ENCODE measurements at regions not wholly inside any gene's neighbourhood (a gene's known extent, or its start where the extent isn't known, plus 50 kb on each side); places are given as distances from the start of the nearest gene placed in this dataset.
A peak's percentile ranks its signal among the peaks of the same experiment; 100 is the strongest.
"Not testable (repeated sequence)": the region's sequence is repeated elsewhere in the genome, so short reads cannot be mapped to it uniquely, and the experiment has no call there.

DNA sequence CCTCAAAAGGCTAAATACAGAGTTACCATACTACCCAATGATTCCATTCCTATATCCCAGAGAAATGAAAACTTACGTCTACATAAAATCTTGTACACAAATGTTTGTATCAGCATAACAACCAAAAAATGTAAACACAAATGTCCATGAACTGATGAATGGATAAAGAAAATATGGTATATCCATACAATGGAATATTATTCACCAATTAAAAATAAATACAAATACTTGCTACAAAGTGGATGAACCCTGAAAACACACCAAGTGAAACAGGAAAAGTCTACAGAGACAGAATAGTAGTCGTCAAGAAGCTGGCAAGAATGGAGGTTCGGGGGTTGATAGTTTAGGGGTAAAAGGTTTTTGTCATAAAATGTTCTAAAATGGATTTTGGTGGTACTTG lies 54.0 kb upstream of the ANKRD28 start:
- intact Hi-C loops (cut with DNase I): no loop called here
- no peak for DNase-seq (ENCODE audit: low spot score)
- ATAC-seq: no peak

DNA sequence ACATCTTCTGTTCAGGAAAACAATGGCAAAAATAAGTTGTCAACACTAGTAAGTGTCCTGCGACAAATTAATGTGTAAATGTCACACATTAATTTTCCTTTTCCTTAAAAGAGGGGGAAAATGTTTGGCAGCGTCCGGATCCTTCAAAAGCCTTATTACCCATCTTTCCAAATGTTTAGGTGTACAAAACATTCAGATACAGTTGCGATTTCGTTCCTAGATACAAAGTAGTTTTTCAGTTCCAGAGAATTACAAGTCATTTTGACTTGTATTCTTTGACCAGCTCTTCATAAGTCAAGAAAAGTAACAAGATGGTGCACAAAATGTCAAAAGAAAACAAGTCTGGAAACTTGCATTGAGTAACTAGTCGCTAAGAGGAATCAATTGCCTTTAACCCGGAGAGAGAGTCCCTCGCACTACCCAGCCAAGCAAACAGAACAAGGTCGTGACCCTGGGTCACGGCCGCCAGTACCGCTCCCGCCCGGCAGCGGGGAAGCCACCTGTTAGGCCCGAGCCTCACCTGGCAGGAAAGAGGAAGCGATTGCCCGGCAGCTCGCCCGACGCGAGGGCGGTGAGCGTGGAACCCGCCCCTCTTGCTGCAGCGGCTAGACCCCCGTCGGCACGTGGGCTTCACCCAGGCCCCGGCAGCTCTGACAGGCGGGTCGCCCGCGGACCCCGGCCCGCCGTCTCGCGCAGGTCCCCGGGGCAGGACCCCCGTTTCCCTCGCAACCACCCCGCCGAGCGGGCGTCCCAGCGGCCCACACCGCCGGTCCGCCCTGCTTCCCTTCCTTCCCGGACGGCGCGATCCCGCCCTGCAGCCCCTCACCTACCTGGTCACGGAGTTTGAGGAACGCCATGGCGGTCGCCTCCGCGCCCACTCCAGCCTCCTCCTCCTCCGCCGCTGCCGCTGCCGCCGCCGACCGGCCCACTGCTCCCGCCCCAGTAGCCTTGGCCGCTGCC lies 61.0 kb upstream of the ANKRD28 start:
- DNase-seq (ENCODE audit: low spot score) (no peak), ATAC-seq (peak; percentile 8)
- intact Hi-C loops (cut with DNase I): no loop called here

DNA sequence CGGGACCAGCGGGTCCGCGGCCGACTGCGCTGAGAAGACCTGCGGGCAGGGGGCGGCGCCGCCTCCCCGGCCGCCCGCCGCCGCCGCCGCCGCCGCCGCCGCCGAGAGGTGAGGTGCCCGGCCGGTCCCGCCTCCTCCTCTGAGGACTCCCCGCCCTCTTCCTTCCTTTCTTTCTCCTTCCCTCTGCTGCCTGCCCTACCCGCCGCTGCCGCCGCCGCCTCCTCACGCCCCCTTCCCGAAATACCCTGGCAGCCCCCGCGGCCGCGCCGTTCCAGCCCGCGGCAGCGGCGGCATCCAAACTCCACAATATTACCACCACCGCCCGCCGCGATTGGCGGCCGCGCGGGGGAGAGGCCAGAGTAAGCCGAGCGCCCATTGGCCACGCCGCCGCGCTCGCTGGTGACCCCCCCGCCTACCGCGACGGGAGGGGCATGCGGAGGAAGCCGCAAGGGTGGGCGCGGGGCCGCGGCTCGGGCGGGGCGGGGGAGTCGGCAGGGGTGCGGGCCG lies 61.8 kb upstream of the ANKRD28 start:
- ATAC-seq (peak; percentile 93), DNase-seq (ENCODE audit: low spot score) (peak; percentile 85)
- intact Hi-C loops (cut with DNase I): no loop called here

DNA sequence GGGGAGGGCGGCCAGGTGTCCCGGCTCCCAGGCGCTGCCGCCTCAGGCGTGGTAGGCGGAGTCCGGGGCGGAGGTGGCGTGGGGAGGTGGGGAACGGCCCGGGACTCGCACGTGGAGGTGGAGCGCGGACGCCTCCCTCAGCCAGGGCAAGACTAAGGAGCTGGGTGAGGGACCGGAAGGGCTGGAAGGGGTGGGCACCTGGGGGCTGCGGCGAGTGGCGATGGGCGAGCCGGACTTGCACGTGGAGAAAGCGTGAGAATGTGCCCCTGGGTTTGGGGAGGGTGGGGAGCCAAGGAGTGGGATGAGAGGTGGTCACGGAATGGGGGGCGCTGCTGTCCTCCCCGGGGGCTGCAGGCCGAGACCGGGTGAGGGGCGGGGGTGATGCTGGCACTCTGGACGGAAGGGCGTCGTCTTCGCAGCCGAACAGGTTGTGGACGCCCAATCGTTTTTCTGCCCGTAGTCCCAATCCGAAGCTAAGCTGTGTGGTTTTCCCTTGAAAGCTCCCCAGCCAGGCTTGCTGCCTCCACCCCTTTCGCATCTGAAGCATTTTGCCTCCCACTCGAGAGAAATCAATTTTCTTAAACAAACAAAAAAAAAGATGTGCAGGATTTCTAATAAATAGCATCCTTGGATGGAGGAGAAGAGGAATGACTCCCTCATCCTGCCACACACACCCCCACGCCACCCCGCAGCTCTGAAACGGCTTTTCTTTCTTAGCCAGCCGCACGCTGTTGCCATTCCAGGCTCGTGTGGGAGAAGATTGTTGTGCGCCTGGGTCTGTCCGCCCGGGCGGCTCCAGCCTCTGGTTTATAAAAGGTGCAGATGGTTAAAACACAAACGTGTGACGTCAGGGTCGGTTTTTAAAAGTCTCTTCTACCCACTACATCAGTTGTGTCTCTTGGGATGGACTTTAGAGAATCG lies 62.5 kb upstream of the ANKRD28 start:
- intact Hi-C loops (cut with DNase I): no loop called here
- DNase-seq (ENCODE audit: low spot score): peak; percentile 63
- peak; percentile 72 for ATAC-seq

DNA sequence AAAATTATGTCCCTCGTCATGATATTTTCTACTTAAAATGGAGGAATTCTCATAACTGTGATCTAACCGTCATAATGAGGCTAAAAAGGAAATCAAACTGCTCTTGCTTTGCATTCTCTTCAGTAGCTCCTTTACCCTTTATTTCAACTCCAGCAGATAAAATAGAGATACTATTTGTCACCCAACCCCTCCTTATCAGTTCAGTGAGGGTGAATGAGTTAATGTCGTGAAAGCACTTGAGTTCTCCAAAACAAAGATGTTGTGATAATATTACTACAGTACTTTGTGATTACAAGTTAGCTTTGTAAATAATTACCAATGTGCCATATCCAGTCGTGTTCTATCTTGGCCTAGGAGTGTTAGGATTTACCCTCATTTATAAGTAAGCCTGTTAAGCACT lies 63.4 kb upstream of the ANKRD28 start:
- ATAC-seq (no peak), DNase-seq (ENCODE audit: low spot score) (no peak)
- intact Hi-C loops (cut with DNase I): no loop called here

DNA sequence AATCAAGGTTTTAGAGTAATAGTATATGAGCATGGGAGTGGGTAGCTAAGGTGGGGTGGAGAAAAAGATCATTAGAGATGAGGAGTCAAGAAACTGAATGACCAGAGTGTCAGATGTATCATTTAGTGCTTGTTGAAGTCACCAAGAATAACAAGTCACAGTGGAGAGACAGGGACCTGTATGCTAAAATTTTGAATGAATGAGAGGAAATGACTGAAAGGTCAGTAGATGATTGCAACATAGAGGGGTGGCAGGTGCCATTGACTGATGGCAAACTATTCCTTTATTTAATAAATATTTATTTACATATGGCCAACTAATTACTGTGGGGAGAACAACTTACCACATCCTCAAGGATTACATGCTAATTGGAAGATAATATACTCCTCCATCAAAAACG lies 75.0 kb upstream of the ANKRD28 start:
- intact Hi-C loops (cut with DNase I): no loop called here
- no peak for ATAC-seq
- DNase-seq (ENCODE audit: low spot score): no peak

DNA sequence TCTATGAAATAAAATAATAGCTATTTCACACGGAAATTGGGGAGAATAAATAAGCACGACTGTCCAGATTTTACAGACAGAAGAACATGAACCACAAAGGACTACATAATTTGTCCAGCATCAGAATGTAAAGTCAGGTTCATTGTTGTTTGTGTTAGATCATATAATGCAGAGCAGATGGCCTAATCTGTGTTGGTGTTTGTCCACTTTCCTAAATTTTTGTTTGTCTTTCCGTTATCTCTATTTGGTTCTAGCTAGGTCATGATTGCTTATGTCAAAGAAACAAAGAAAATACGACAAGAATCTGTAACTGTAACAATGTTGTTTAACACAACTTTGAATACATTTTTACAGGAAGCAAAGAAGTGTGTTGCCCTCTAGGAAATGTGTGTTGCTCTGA lies 75.6 kb upstream of the ANKRD28 start:
- DNase-seq (ENCODE audit: low spot score): no peak
- ATAC-seq: no peak
- intact Hi-C loops (cut with DNase I): no loop called here

DNA sequence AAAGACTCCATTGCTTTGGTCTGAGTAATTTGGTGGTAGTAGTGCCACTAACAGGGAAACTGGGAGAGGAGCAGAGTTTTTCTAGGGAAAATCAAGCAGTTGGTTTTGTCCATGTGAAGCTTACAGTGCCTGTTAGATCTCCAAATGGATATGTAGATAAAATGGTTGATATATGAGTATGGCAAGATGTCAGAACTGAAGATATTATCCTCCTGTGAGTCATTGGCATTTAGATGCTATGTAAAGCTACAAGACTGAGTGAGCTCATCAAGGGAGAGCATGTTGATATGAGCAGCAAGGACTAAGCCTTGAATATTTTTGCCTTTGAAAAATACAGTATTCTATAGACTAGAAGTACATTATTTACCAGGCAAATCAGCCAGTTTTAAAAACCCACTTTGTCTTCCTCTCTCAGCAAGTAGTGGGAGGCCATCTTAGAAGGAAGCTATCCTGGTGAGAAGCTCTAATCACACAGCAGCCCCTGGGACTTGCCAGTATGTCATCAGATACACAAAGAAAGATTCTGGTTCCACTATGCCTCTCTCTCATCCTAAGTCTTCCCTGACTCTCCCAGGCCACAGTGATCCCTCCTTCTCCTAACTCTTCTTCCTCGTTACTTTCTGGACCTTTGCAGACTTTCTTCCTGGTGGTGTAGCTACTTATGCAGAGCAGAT lies 77.4 kb upstream of the ANKRD28 start:
- no peak for ATAC-seq
- DNase-seq (ENCODE audit: low spot score): no peak
- intact Hi-C loops (cut with DNase I): no loop called here

DNA sequence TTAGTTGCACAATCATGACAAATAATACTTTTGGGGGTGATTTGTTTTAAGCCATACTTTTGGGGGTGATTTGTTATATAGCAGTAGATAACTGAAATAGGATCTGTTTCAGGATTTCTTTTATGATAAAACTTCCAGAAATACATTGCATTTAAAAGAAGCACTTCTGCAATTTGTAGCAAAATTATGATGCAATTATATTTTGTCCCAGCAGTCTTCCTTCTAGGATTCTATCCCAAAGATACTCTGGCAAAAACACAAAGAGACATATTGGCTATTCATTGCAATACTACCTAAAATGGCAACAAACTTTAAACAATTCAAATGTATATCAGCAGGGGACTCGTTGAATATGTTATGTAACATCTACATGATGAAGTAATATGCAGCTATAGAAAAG lies 78.9 kb upstream of the ANKRD28 start:
- intact Hi-C loops (cut with DNase I): no loop called here
- ATAC-seq (no peak), DNase-seq (ENCODE audit: low spot score) (no peak)

DNA sequence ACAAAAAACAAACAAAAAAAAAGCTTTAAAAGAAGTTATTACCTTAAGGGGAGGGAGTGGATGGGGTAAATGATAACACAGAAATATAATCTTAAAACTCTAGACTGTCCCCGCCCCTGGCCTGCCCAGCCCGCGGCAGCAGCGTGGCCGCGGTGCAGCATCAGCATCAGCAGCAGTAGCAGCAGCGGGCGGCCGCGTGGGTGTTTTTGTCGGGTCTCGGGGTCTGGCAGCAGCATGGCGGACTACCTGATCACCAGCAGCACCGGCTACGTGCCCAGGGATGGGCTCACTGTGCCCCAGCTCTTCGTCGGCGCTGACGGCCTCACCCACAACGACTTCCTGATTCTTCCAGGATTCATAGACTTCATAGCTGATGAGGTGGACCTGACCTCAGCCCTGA lies 80.0 kb upstream of the ANKRD28 start:
- intact Hi-C loops (cut with DNase I): no loop called here
- ATAC-seq (no peak), DNase-seq (ENCODE audit: low spot score) (no peak)

DNA sequence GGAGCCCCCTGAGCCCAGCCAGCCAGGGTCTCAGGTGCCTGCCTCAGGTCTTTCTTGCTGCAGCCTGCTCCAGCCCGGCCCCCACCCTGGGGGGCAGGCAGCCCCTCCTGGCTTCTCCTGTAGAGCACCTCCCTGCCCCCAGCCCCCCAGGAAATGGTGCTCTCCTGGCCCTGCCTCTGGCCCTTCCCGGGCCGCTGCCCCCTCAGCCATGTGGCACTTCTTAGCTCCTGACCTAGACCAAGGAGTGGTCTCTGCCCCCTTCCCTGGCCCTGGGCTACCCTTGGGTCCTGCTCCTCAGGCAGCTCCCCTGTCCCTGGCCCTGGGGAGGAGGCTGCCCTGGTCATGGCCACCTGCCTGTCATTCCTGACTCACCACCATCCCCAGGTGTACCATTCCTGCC lies 82.0 kb upstream of the ANKRD28 start:
- intact Hi-C loops (cut with DNase I); DNase-seq (ENCODE audit: low spot score); ATAC-seq: not testable (repeated sequence)

DNA sequence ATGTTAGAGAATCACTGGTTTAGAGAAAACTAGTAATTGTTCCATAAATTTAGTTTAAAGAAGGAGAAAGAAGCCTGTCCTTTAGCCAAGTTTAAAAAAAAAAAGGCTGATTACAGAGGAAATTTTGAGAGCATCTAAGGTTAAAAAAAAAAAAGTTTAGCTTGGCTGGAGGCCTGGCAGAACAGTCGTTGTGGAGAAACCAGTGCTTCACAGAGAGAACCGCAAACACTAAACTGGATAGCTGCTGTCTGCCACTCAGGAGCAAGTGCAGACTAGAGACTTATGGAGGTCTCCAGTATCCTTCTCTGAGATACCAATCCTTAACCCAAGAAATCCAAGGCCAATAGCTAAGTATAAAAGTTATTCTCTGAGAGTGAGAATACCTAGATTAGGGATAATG lies 84.8 kb upstream of the ANKRD28 start:
- DNase-seq (ENCODE audit: low spot score) (no peak), ATAC-seq (no peak)
- intact Hi-C loops (cut with DNase I): no loop called here

DNA sequence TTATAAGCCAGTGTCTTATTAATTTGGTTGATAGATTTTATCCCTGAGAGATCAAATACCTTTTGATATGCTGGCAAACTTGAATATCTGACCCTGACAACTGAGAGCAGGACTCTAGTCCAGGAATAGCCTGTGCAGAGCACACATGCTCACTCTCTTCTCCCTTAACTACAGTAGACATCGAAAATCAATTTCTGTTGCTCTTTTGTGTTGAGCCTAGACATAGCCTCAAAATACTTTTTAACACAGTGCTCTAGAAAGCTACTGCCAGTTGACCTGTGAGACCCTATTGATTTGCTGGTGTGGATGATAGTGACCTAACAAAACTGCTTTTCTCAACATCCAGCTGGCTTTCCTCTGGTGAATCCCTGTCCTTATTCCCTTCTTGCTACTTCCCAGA lies 86.4 kb upstream of the ANKRD28 start:
- no peak for ATAC-seq
- intact Hi-C loops (cut with DNase I): no loop called here
- no peak for DNase-seq (ENCODE audit: low spot score)

DNA sequence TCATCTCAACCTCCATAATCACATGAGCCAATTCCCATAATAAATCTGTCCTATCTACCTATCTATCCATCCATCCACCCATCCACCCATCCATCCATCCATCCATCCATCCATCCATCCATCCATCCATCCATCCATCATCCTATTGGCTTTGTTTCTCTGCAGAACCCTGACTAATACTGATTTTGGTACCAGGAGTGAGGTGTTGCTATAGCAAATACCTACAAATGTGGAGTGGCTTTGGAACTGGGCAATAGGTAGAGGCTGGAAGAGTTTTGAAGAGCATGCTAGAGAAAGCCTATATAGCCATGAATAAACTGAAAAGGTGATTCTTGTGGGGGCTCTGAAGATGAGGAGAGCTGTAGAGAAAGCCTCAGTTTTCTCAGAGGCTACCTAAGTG lies 88.7 kb upstream of the ANKRD28 start:
- no peak for ATAC-seq
- intact Hi-C loops (cut with DNase I): no loop called here

DNA sequence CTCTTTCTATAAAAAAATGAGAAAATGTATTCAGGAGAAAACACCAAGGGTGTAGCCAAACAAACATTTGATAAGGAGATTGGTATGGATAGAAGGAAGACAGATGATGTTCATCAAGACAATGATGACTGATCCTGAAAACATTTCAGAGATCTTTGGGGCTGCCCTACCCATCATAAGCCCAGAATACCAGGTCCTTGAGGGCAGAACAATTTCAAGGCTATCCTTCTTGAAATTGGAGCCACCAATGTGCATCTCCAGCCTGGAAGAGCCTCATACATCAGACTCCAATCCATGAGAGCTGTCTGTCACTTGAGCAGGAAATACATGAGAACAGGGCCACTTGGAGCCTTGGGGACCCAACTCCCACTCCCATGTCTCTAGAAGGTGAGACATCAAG lies 89.5 kb upstream of the ANKRD28 start:
- ATAC-seq (no peak), DNase-seq (ENCODE audit: low spot score) (no peak)

More for the DNA sequence above, 88.7 kb upstream of the ANKRD28 start:
- no peak for DNase-seq (ENCODE audit: low spot score)

DNA sequence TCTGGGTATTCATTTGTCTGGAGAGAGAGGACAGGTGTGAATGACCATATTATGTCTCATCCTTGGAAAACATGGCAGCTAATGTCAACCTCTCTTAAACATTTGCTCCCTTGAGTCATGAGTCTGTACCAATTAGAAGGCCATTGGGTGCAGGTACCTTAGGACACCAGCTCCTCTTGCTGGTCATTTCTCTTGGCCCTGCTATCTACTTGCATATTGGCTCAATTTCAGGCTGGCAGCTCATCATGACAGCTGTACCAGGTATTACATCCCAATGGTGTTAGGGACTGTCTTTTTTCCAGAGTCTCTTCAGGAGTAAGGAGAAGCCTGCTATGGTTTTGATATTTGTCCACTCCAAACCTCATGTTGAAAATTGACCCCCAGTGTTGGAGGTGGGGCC lies 92.2 kb upstream of the ANKRD28 start:
- DNase-seq (ENCODE audit: low spot score) (no peak), ATAC-seq (no peak)
- intact Hi-C loops (cut with DNase I): no loop called here

More for the DNA sequence above, 89.5 kb upstream of the ANKRD28 start:
- intact Hi-C loops (cut with DNase I): no loop called here

DNA sequence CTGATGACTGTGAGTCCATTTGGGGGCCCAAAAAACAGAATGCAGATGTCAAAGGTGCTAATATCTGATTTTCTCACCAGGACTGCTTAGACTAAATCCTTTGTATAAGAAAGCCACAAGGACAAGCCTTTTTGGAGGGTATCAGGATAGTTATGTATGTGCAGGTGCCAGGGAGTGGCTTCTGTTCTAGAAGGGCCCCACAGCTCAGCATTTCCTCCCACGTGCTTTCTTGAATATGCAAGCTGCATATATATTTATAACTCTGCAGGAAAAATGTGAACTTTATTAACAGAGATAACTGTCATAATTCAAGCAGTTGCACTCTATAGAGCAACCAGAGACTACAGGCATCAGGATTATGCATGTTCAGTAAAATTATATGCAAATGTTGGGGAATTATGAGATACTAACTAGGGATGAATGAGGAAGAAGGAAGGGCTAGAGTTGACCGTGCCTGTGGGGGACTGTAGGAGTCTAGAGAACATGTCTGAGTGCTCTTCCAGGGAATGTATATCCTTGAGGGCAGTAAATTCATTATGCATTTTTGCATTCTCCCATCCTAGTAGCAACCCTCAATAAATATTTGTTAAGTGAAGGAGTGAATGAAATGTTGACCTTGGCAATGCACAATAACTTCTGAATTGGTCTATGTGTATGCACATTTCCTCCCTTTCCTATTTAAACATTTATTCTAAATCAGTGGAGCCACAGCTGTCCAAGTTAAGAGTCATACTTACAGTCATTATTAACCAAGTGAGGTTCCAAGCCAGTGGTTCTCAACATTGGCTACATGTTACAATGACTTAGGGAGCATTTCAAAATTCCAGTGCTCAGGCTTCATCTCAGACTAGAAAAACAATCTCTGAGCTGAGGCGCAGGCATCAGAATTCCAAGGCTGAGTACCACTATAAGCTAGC lies 94.8 kb upstream of the ANKRD28 start:
- ATAC-seq: no peak
- DNase-seq (ENCODE audit: low spot score): no peak
- intact Hi-C loops (cut with DNase I): no loop called here

DNA sequence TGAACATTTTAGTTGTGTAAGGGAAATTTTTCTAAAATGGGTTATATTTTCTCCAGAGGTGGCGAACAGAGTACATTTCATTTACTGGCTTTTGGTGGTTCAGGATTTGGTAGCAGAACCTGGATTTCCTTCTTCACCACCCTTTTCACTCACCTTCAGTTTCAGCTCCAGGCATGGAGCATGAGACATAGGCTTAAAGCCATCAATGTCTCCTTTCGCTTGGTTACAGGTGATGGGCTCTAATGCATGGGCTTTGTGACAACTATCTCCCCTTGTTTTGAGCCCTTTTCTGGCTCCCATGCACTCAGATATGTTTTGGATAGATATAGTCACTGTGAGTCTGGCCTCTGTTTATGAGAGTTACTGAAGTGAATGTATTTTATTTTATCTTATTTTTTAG lies 96.6 kb upstream of the ANKRD28 start:
- ATAC-seq (no peak), DNase-seq (ENCODE audit: low spot score) (no peak)
- intact Hi-C loops (cut with DNase I): no loop called here

Data from sciatic nerve (tissue), 2 donors.